SK-N-SH (cell line): ENCODE measurements at regions not wholly inside any gene's neighbourhood (a gene's known extent, or its start where the extent isn't known, plus 50 kb on each side); places are given as distances from the start of the nearest gene placed in this dataset.

Experiments used
- CTCF ChIA-PET: fragments of 300-600, 350-600 bp; formaldehyde crosslinking; extraction: SDS; loops from one replicate; lab custom pipeline; 2021; lab: Yijun Ruan, JAX
- POLR2A ChIA-PET: fragments of 350-600 bp; sonication (Branson Sonifier 250); formaldehyde crosslinking; extraction: SDS; loops from one replicate; lab custom pipeline; 2020; ENCODE audit warnings: antibody characterized with exemption, inconsistent platforms; lab: Yijun Ruan, JAX
- DNase-seq: peaks from one replicate; pipeline ENCODE4 v3.0.0; 2012
- H2AFZ ChIP-seq: fragments of 200-600 bp; sonication (generic); 2 replicates; pipeline ENCODE4 v1.8.1; 2016; ENCODE audit warnings: antibody characterized with exemption, mild to moderate bottlenecking, low read depth
- H3F3A ChIP-seq: fragments of 200-600 bp; sonication (generic); replicated peaks from 2 replicates; pipeline ENCODE3; 2016; ENCODE audit warnings: antibody characterized with exemption, mild to moderate bottlenecking; ENCODE audit not compliant: insufficient read depth
- H3K27ac ChIP-seq, 2 experiments: fragments of 200-500 bp in 1 of 2; fragments of 200-600 bp in 1 of 2; sonication (Bioruptor generic) in 1 of 2; sonication (generic), shearing (Covaris generic) in 1 of 2; 2 replicates each; pipeline versions ENCODE4 v1.5.1 to v1.6.1; 2014 to 2016; ENCODE audit warnings: low read depth in 2 of 2, inconsistent platforms in 1 of 2, low read length in 1 of 2, mild to moderate bottlenecking in 1 of 2, mixed read lengths in 1 of 2
- H3K27me3 ChIP-seq: fragments of 200-600 bp; sonication (generic), shearing (Covaris generic); 2 replicates; pipeline ENCODE4 v1.6.1; 2016; ENCODE audit warnings: mixed run types; ENCODE audit not compliant: insufficient read depth
- H3K36me3 ChIP-seq, 2 experiments: fragments of 200-500 bp in 1 of 2; fragments of 200-600 bp in 1 of 2; sonication (Bioruptor generic) in 1 of 2; sonication (generic) in 1 of 2; replicated peaks in 1 of 2; 2 replicates each; pipeline versions ENCODE3 to v1.5.1; 2014 to 2016; ENCODE audit warnings: low read length in 1 of 2, mild to moderate bottlenecking in 1 of 2; ENCODE audit not compliant: insufficient read depth in 2 of 2, control insufficient read depth in 1 of 2
- H3K4me1 ChIP-seq, 2 experiments: fragments of 200-500 bp in 1 of 2; fragments of 200-600 bp in 1 of 2; sonication (Bioruptor generic) in 1 of 2; sonication (generic), shearing (Covaris generic) in 1 of 2; 2 replicates each; pipeline versions ENCODE4 v1.5.1 to v1.6.1; 2014 to 2016; ENCODE audit warnings: low read depth in 1 of 2, low read length in 1 of 2, mixed run types in 1 of 2; ENCODE audit not compliant: insufficient read depth in 2 of 2, control insufficient read depth in 1 of 2
- H3K4me2 ChIP-seq: fragments of 200-600 bp; sonication (generic), shearing (Covaris generic); 2 replicates; pipeline ENCODE4 v1.6.1; 2017; ENCODE audit warnings: mixed run types
- H3K4me3 ChIP-seq, 2 experiments: fragments of 200-500 bp in 1 of 2; fragments of 200-600 bp in 1 of 2; sonication (Bioruptor generic) in 1 of 2; sonication (generic), shearing (Covaris generic) in 1 of 2; 2 replicates each; pipeline versions ENCODE4 v1.5.1 to v1.8.1; 2014 to 2016; ENCODE audit warnings: low read depth in 2 of 2, inconsistent platforms in 1 of 2, low read length in 1 of 2, mild to moderate bottlenecking in 1 of 2, mixed read lengths in 1 of 2, moderate library complexity in 1 of 2
- H3K79me2 ChIP-seq: fragments of 200-600 bp; sonication (generic); 2 replicates; pipeline ENCODE4 v1.8.1; 2017; ENCODE audit warnings: mild to moderate bottlenecking; ENCODE audit not compliant: insufficient read depth
- H3K9ac ChIP-seq: fragments of 200-600 bp; sonication (generic); 2 replicates; pipeline ENCODE4 v1.6.1; 2017; ENCODE audit warnings: mixed run types
- H3K9me2 ChIP-seq: fragments of 200-600 bp; sonication (generic); 2 replicates; pipeline ENCODE4 v1.6.1; 2017; ENCODE audit warnings: mixed run types
- H3K9me3 ChIP-seq: fragments of 200-600 bp; sonication (generic); 2 replicates; pipeline ENCODE4 v1.6.1; 2017; ENCODE audit warnings: mixed run types, mild to moderate bottlenecking, moderate library complexity
- H4K20me1 ChIP-seq: fragments of 200-600 bp; sonication (generic); 2 replicates; pipeline ENCODE4 v1.6.1; 2017; ENCODE audit warnings: mild to moderate bottlenecking, mixed run types; ENCODE audit not compliant: insufficient read depth
- ELF1 ChIP-seq: IDR thresholded peaks from 2 replicates; pipeline ENCODE4 v1.4.0; 2012
- EP300 ChIP-seq, 2 experiments: IDR thresholded peaks; 2 replicates each; pipeline versions ENCODE4 v1.4.0 to v1.6.1; 2012; ENCODE audit warnings: borderline replicate concordance in 1 of 2, low read depth in 1 of 2, low read length in 1 of 2
- EZH2phosphoT487 ChIP-seq: fragments of 200-600 bp; sonication (generic); IDR thresholded peaks from 2 replicates; pipeline ENCODE4 v1.6.1; 2017; ENCODE audit warnings: low read depth, mixed run types, mild to moderate bottlenecking, antibody characterized with exemption, moderate library complexity, borderline replicate concordance
- FOXJ3 ChIP-seq: sonication (generic); formaldehyde crosslinking; IDR thresholded peaks from 2 replicates; pipeline ENCODE4 v1.5.1; 2020; ENCODE audit warnings: mild to moderate bottlenecking, missing genetic modification reagents
- JUND ChIP-seq: IDR thresholded peaks from 2 replicates; pipeline ENCODE4 v1.4.0; 2012
- NFIC ChIP-seq: IDR thresholded peaks from 2 replicates; pipeline ENCODE4 v1.4.0; 2012; ENCODE audit warnings: borderline replicate concordance
- RAD21 ChIP-seq: IDR thresholded peaks from 2 replicates; pipeline ENCODE4 v1.6.1; 2012; ENCODE audit warnings: mild to moderate bottlenecking, low read length
- RFX5 ChIP-seq: IDR thresholded peaks from 2 replicates; pipeline ENCODE4 v1.6.1; 2012; ENCODE audit warnings: mild to moderate bottlenecking, improper control_type of control experiment, low read length
- RXRA ChIP-seq: IDR thresholded peaks from 2 replicates; pipeline ENCODE4 v1.4.0; 2012; ENCODE audit warnings: low read depth, mild to moderate bottlenecking, borderline replicate concordance
- SMC3 ChIP-seq: IDR thresholded peaks from 2 replicates; pipeline ENCODE4 v1.6.1; 2012; ENCODE audit warnings: low read depth, low read length, improper control_type of control experiment
- TAF1 ChIP-seq: IDR thresholded peaks from 2 replicates; pipeline ENCODE4 v1.6.1; 2012; ENCODE audit warnings: low read depth, mild to moderate bottlenecking, low read length, moderate library complexity, borderline replicate concordance
- TCF12 ChIP-seq: IDR thresholded peaks from 2 replicates; pipeline ENCODE4 v1.4.0; 2012
- TEAD4 ChIP-seq: IDR thresholded peaks from 2 replicates; pipeline ENCODE4 v1.4.0; 2012; ENCODE audit warnings: mild to moderate bottlenecking, borderline replicate concordance; ENCODE audit not compliant: insufficient read depth
- YY1 ChIP-seq: IDR thresholded peaks from 2 replicates; pipeline ENCODE4 v1.4.0; 2012; ENCODE audit warnings: low read depth, mild to moderate bottlenecking
- WGBS: methylation state at CpG from one replicate; pipeline ENCODE4 v1.1.6; 2017; ENCODE audit warnings: low lambda C conversion rate; 5-methylcytosine and 5-hydroxymethylcytosine counted together
- TF ChIP-seq, protein P1 (sequence below): fragments of 200-600 bp; sonication (generic); IDR thresholded peaks from 2 replicates; pipeline ENCODE4 v1.6.1; 2017; ENCODE audit warnings: antibody characterized with exemption, mild to moderate bottlenecking, moderate library complexity
- TF ChIP-seq, protein P2 (sequence below): IDR thresholded peaks from 2 replicates; pipeline ENCODE4; 2012
- TF ChIP-seq, protein P3 (sequence below): IDR thresholded peaks from 2 replicates; pipeline ENCODE4 v1.4.0; 2012; ENCODE audit warnings: low read depth, borderline replicate concordance

DNA sequence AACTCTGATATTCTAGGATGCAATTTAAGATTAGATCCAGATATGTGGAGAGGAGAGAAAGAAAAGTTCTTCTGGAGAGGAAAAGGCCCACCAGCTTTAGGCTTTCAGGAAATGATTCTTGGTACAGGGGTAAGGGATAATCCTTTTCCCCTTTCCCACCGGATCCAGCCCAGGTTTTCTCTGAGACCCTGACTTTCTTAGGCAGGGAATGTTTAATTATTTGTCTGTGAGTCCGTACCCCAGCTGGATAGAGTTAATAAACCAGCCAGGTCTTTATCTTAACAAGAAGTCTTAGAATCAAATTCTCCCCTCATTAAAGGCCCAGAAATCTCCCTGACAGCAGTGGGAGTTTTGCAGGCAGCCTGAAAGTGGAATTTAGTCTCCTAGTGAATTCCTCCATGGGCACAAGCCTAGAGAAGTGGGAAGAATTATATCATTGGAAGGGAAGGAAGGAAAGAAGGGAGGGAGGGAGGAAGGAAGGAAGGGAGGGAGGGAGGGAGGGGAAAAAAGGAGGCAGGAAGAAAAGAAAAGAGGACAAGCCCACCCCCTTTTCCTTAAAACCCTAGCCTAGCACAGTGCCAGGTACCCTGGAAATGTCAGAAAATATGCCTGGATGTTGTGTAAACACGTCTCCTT is 189.0 kb downstream of the PLPP3 start:
- H4K20me1 ChIP-seq, result no peaks in the 10 kb centered on the region
- H2AFZ ChIP-seq, result no peak overlapping the region
- POLR2A ChIA-PET, result no interaction called here
- 53% methylated on average over 3 of the region's 3 CpGs for WGBS
- H3K9me2 ChIP-seq, result no peaks in the 10 kb centered on the region
- no peaks in the 10 kb centered on the region for H3K27me3 ChIP-seq
- no peaks in the 10 kb centered on the region for H3F3A ChIP-seq
- H3K4me1 ChIP-seq, result no peaks in the 10 kb centered on the region; a peak in 1 of 4 replicates
- CTCF ChIA-PET, result no interaction called here
- no peaks in the 10 kb centered on the region for H3K79me2 ChIP-seq
- no peaks in the 10 kb centered on the region for H3K36me3 ChIP-seq
- no peaks in the 10 kb centered on the region for H3K9me3 ChIP-seq
- no peak overlapping the region for H3K4me3 ChIP-seq
- H3K27ac ChIP-seq, result no peak overlapping the region
- DNase-seq, result peak; percentile 32
- no peak overlapping the region for H3K4me2 ChIP-seq
- H3K9ac ChIP-seq, result no peak overlapping the region
- no peak for TF ChIP-seq TEAD4
- TF ChIP-seq FOXJ3, result no peak
- TF ChIP-seq JUND, result no peak
- no peak for TF ChIP-seq TAF1
- TF ChIP-seq, protein P1, sequence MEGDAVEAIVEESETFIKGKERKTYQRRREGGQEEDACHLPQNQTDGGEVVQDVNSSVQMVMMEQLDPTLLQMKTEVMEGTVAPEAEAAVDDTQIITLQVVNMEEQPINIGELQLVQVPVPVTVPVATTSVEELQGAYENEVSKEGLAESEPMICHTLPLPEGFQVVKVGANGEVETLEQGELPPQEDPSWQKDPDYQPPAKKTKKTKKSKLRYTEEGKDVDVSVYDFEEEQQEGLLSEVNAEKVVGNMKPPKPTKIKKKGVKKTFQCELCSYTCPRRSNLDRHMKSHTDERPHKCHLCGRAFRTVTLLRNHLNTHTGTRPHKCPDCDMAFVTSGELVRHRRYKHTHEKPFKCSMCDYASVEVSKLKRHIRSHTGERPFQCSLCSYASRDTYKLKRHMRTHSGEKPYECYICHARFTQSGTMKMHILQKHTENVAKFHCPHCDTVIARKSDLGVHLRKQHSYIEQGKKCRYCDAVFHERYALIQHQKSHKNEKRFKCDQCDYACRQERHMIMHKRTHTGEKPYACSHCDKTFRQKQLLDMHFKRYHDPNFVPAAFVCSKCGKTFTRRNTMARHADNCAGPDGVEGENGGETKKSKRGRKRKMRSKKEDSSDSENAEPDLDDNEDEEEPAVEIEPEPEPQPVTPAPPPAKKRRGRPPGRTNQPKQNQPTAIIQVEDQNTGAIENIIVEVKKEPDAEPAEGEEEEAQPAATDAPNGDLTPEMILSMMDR, result no peak
- TF ChIP-seq, protein P2, sequence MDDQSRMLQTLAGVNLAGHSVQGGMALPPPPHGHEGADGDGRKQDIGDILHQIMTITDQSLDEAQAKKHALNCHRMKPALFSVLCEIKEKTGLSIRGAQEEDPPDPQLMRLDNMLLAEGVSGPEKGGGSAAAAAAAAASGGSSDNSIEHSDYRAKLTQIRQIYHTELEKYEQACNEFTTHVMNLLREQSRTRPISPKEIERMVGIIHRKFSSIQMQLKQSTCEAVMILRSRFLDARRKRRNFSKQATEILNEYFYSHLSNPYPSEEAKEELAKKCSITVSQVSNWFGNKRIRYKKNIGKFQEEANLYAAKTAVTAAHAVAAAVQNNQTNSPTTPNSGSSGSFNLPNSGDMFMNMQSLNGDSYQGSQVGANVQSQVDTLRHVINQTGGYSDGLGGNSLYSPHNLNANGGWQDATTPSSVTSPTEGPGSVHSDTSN, result no peak
- no peak for TF ChIP-seq YY1
- no peak for TF ChIP-seq NFIC
- no peak for TF ChIP-seq RAD21
- no peak for TF ChIP-seq EZH2phosphoT487
- TF ChIP-seq SMC3, result no peak
- no peak for TF ChIP-seq EP300 (IDR thresholded peaks at IDR 0.05; ENCODE audit: borderline replicate concordance in 1 of 2, low read depth in 1 of 2, low read length in 1 of 2)

DNA sequence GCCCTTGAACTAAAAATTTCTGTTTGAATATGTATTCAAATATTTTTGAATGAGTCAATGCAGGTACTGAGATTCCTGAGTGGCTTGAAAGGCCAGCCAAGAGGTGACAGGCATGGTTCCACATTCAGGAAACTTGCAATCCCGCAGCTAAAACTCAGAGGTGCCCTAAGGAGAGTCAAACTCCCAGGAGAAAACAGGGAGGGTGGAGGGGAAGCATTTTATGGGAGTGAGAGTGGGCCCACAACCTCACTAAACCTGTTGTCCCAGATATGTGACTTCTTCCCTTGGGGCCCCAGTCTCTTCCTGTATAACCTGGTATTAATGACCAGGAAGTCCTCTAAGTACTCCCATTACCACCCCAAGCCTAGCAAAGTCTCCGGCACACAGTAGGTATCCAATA is 189.6 kb downstream of the PLPP3 start:
- Histone ChIP-seq H3K4me3 (no peak overlapping the region), H3K36me3 (no peaks in the 10 kb centered on the region), H2AFZ (no peak overlapping the region), H3K9me3 (no peaks in the 10 kb centered on the region), H3K79me2 (no peaks in the 10 kb centered on the region), H3K4me2 (no peak overlapping the region), H3F3A (no peaks in the 10 kb centered on the region), H4K20me1 (no peaks in the 10 kb centered on the region), H3K9me2 (no peaks in the 10 kb centered on the region), H3K4me1 (no peaks in the 10 kb centered on the region; a peak in 1 of 4 replicates), H3K9ac (no peak overlapping the region), H3K27me3 (no peaks in the 10 kb centered on the region), H3K27ac (no peak overlapping the region)
- no peak for DNase-seq
- TF ChIP-seq RXRA (no peak), NFIC (no peak), RFX5 (no peak), TEAD4 (no peak), TCF12 (no peak), FOXJ3 (no peak), ELF1 (no peak), JUND (no peak), EP300 (IDR thresholded peaks at IDR 0.05; ENCODE audit: borderline replicate concordance in 1 of 2, low read depth in 1 of 2, low read length in 1 of 2) (no peak)
- TF ChIP-seq, protein P2, result no peak
- TF ChIP-seq, protein P3, sequence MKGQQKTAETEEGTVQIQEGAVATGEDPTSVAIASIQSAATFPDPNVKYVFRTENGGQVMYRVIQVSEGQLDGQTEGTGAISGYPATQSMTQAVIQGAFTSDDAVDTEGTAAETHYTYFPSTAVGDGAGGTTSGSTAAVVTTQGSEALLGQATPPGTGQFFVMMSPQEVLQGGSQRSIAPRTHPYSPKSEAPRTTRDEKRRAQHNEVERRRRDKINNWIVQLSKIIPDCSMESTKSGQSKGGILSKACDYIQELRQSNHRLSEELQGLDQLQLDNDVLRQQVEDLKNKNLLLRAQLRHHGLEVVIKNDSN, result no peak
- 79% methylated on average over 2 of the region's 2 CpGs for WGBS
- CTCF ChIA-PET, result no interaction called here
- POLR2A ChIA-PET, result no interaction called here
